Chondrocyte (in vitro differentiated cells): ENCODE measurements at regions not wholly inside any gene's neighbourhood (a gene's known extent, or its start where the extent isn't known, plus 50 kb on each side); places are given as distances from the start of the nearest gene placed in this dataset.

ENCODE experiments used
- DNase-seq: peaks from one replicate; pipeline ENCODE4 v3.0.0; 2021; ENCODE audit warnings: mixed read lengths, low spot score
- H3K27ac Mint-ChIP-seq: one replicate; pipeline ENCODE4 v1.8.0; 2021; ENCODE audit warnings: mild to moderate bottlenecking, moderate library complexity, mixed read lengths; ENCODE audit not compliant: unreplicated experiment
- H3K27me3 Mint-ChIP-seq: 2 replicates; pipeline ENCODE4 v1.8.0; 2021; ENCODE audit warnings: low read depth, mixed read lengths
- H3K36me3 Mint-ChIP-seq: 2 replicates; pipeline ENCODE4 v1.8.0; 2021; ENCODE audit warnings: low read depth, mixed read lengths
- H3K4me1 Mint-ChIP-seq: 2 replicates; pipeline ENCODE4 v1.8.0; 2021; ENCODE audit warnings: low read depth, mild to moderate bottlenecking, mixed read lengths
- H3K4me3 Mint-ChIP-seq: one replicate; pipeline ENCODE4 v1.8.0; 2021; ENCODE audit warnings: mild to moderate bottlenecking, moderate library complexity, mixed read lengths; ENCODE audit not compliant: unreplicated experiment
- H3K9me3 Mint-ChIP-seq: 2 replicates; pipeline ENCODE4 v1.8.0; 2021; ENCODE audit warnings: low read depth, mixed read lengths
- TF ChIP-seq, protein P1 (sequence below): fragments of 200-600 bp; sonication (generic); IDR thresholded peaks from 2 replicates; pipeline ENCODE4 v1.5.0; 2021; ENCODE audit warnings: antibody characterized with exemption, mild to moderate bottlenecking, moderate library complexity

DNA sequence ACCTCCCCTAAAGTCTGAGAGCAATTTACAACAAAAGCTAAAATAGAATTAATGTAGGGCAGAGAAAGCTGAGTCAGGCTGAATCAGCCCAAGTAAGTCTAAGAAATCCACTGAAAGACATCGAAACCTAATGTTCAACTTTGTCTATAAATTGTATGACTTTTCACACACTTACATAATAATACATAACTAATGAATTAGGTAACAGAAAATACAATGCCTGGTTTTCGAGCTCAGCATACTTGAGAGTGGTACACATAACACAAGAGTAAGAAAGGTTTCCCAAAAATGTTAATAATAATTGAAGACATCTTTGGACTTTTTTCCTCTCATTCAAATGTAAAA, 55.3 kb upstream of the VGLL4 start:
- H3K4me1 Mint-ChIP-seq, result peaks cover 32% of the 10 kb centered on the region
- H3K27ac Mint-ChIP-seq, result peak overlapping the region; percentile 68
- TF ChIP-seq, protein P1, sequence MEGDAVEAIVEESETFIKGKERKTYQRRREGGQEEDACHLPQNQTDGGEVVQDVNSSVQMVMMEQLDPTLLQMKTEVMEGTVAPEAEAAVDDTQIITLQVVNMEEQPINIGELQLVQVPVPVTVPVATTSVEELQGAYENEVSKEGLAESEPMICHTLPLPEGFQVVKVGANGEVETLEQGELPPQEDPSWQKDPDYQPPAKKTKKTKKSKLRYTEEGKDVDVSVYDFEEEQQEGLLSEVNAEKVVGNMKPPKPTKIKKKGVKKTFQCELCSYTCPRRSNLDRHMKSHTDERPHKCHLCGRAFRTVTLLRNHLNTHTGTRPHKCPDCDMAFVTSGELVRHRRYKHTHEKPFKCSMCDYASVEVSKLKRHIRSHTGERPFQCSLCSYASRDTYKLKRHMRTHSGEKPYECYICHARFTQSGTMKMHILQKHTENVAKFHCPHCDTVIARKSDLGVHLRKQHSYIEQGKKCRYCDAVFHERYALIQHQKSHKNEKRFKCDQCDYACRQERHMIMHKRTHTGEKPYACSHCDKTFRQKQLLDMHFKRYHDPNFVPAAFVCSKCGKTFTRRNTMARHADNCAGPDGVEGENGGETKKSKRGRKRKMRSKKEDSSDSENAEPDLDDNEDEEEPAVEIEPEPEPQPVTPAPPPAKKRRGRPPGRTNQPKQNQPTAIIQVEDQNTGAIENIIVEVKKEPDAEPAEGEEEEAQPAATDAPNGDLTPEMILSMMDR, result no peak
- no peaks in the 10 kb centered on the region for H3K27me3 Mint-ChIP-seq
- no peaks in the 10 kb centered on the region for H3K9me3 Mint-ChIP-seq
- no peak for DNase-seq
- peaks cover 9% of the 10 kb centered on the region for H3K36me3 Mint-ChIP-seq
- H3K4me3 Mint-ChIP-seq, result no peak overlapping the region

DNA sequence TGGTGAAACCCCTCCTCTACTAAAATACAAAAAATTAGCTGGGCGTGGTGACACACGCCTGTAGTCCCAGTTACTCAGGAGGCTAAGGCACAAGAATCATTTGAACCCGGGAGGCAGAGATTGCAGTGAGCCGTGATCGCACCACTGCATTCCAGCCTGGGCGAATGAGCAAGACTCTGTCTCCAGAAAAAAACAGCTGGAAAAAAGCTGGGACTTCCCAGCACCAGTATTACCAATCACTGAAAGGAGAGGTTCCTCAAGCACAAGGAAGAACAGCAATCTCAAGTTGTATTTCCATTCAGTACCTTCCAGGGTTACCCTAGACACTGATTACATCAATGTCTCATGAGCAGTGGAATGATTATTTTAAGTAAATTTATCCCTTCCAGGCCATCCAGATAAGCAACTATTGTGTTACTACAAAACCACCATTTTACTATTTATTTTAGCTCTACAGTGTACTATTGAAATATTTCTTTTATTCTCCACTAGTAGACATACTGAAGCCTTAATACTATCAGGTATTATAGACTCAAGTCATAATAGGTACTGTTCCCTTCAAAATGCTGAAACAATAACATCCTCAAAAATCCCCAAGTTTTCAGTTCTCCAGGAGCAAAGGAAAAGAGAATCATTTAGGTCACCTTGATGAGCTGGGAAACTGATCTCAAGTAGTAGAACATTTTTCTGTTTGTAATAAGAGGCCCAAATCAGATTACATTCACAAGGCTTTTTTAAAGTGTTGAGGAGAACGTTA, 54.8 kb upstream of the VGLL4 start:
- no peak overlapping the region for H3K4me3 Mint-ChIP-seq
- no peaks in the 10 kb centered on the region for H3K9me3 Mint-ChIP-seq
- peaks cover 32% of the 10 kb centered on the region for H3K4me1 Mint-ChIP-seq
- TF ChIP-seq, protein P1, result no peak
- no peak for DNase-seq
- peaks cover 9% of the 10 kb centered on the region for H3K36me3 Mint-ChIP-seq
- no peaks in the 10 kb centered on the region for H3K27me3 Mint-ChIP-seq
- peak overlapping the region; percentile 68 for H3K27ac Mint-ChIP-seq

DNA sequence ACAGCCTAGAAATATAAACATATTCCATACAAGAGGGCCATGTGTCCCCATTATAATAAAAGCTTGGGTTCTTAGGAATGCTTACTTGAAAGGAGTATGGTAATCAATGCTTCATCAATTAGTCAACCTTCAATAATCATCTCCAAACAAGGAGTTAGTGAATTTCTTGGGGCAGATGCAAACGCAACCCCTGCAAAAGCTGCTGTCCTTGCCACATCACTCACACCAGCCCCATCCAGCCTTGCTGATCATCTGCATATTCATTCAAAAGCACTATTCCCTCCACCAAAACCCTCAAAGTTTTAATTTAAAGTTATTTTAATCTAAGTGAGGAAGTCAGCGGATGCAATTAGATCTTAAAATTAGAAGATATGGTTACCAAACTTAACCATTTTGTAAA, 54.0 kb upstream of the VGLL4 start:
- Mint-ChIP-seq H3K4me1 (peaks cover 32% of the 10 kb centered on the region), H3K9me3 (no peaks in the 10 kb centered on the region), H3K4me3 (no peak overlapping the region), H3K27ac (no peak overlapping the region), H3K27me3 (no peaks in the 10 kb centered on the region), H3K36me3 (peaks cover 9% of the 10 kb centered on the region)
- no peak for DNase-seq
- TF ChIP-seq, protein P1, result no peak

- TF ChIP-seq, protein P1, result no peak
- Mint-ChIP-seq H3K27ac (no peak overlapping the region), H3K9me3 (no peaks in the 10 kb centered on the region), H3K36me3 (peaks cover 10% of the 10 kb centered on the region), H3K4me1 (peaks cover 47% of the 10 kb centered on the region), H3K27me3 (no peaks in the 10 kb centered on the region), H3K4me3 (no peak overlapping the region)
- DNase-seq, result no peak
Observed at GRCh38 chr3:11696054-11696453, 52.3 kb upstream of the VGLL4 start.
